AG10803 (cell line): ENCODE measurements at regions not wholly inside any gene's neighbourhood (a gene's known extent, or its start where the extent isn't known, plus 50 kb on each side); places are given as distances from the start of the nearest gene placed in this dataset.

Experiments
- DNase-seq: peaks from one replicate; pipeline ENCODE4 v3.0.0; 2010; ENCODE audit warnings: low read depth
- H3K4me3 ChIP-seq: 2 replicates; pipeline ENCODE4 v1.5.1; 2011; ENCODE audit warnings: mild to moderate bottlenecking, low read length, control low read depth
- CTCF ChIP-seq: conservative IDR thresholded peaks from 2 replicates; pipeline ENCODE4 v1.5.1; 2011; ENCODE audit warnings: mild to moderate bottlenecking, low read length, control low read depth, inconsistent platforms

GRCh38 chr2:226354434-226354833, 445.2 kb downstream of the IRS1 start:
- H3K4me3 ChIP-seq, result no peak overlapping the region
- no peak for TF ChIP-seq CTCF
- DNase-seq, result peak; percentile 72

- no peak overlapping the region for H3K4me3 ChIP-seq
- no peak for DNase-seq
- TF ChIP-seq CTCF, result no peak
Measured at GRCh38 chr2:226352941-226353560, 446.6 kb downstream of the IRS1 start.

- TF ChIP-seq CTCF, result no peak
- H3K4me3 ChIP-seq, result no peak overlapping the region
- peak; percentile 78 for DNase-seq
Measured at GRCh38 chr2:226351711-226352110, 447.9 kb downstream of the IRS1 start.

GRCh38 chr2:226339616-226340015, 460.0 kb downstream of the IRS1 start:
- TF ChIP-seq CTCF, result no peak
- H3K4me3 ChIP-seq, result no peak overlapping the region
- no peak for DNase-seq

GRCh38 chr2:226338825-226339224, 460.8 kb downstream of the IRS1 start:
- TF ChIP-seq CTCF, result no peak
- H3K4me3 ChIP-seq, result no peak overlapping the region
- DNase-seq, result peak; percentile 58

- no peak overlapping the region for H3K4me3 ChIP-seq
- TF ChIP-seq CTCF, result no peak
- DNase-seq, result peak; percentile 76
Measured at GRCh38 chr2:226337941-226338600, 461.5 kb downstream of the IRS1 start.

GRCh38 chr2:226336283-226336682, 463.3 kb downstream of the IRS1 start:
- no peak for DNase-seq
- no peak overlapping the region for H3K4me3 ChIP-seq
- TF ChIP-seq CTCF, result no peak
